ENCODE measurements at regions not wholly inside any gene's neighbourhood (a gene's known extent, or its start where the extent isn't known, plus 50 kb on each side); places are given as distances from the start of the nearest gene placed in this dataset.

DNA sequence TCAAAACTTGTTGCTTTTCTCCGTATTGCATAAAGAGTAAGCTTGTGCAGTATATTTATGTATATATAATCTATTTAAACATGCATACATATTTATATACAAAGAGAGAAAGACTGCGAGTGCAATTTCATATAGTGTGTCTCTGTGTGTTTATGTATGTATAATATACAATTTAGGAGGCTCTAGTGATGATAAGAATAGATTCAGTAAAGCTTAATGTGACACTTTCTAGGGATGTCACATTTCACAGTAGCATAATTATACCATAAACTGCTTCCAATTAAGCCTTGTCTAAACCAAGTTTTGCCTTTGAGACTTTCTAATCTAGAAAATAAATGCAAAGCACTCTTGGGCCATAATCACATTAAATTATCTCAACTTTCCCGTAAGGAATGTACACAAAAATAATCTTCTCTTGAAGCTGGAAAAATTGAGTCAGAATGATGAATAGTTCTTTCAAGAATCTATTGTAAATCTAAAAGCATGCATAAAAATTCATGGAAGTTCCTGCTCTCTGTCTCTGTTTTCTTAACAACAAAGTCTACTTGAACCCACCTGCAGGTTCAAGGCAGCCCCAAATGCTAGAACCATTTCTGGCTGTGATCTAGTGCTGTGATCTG is 114.1 kb upstream of the NPY2R start:
- DNase-seq (ENCODE audit: low spot score), result no peak

DNA sequence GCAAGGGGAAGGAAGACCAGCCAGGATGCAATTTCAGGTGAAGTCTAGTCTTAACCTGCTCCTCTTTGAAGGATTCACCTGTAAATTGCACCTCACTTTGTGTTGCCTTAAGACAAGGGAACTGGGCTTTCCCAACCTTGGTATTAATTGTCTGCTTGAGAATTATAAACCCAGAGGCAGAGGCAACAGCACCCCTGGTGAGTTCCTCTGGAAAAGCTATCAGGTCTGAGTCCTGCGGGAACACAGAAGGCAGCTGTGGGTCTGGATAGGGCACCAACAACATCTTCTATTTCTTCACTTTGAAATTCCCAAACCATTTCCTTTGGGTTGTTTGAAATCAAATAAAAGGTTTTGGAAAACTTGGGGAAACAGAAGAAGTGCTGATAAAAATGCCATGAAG is 109.2 kb upstream of the NPY2R start:
- DNase-seq (ENCODE audit: low spot score), result no peak

DNA sequence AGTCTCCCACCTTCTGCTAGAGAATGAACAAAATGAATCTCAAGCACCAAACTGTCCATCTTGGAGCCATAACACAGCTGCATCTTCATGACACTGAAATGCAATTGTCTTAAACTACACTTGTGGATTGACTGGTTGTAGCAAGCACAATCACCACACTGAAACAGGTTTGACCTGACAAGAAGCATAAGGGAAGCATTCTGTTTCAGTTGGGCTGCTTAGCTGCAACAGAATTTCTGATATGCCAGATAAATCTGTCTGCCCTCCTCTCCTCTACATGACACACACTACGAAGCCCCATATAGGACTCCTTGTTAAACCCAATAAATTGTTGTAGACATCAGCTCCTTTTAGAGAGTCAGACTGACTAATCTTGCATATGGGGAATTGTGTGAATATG is 101.8 kb upstream of the NPY2R start:
- DNase-seq (ENCODE audit: low spot score), result no peak

DNA sequence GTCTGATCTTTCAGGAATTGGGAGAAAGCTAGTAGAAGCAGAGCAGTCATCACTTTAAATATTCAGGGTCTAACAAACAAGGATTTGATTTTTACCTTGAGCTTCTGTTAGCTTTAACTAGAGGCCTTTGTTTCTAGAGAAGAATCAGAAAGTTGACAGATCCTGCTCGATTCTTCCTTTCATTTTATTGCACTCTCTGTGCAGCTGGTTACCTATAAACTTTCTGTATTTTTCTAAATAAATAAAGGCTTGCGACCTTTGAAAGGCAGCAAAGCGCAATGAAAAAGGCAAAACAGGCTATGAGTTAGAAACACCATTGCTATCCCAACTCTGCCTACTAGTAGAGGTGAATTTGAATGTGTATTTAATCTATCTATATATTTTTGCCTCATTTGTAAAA is 101.4 kb upstream of the NPY2R start:
- DNase-seq (ENCODE audit: low spot score), result no peak

DNA sequence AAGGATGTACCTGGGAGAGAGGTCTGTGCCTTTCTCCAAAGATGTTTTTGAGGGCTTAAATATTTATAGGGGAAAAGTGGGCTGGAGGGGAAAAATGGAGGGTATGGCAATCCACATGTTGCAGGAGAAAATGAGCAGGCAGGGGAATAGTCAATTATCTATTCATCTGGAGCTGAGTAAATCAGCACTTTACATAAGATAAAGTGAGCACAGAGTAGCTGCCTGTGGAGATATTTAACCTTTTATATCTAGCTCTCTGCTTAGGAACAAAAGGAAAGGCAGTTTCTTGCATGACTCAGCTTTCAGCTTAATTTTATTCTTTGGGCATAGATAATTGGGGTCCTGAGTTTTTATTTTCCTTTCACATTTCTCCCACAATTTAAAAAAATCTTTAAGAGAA is 93.6 kb upstream of the NPY2R start:
- DNase-seq (ENCODE audit: low spot score), result no peak

DNA sequence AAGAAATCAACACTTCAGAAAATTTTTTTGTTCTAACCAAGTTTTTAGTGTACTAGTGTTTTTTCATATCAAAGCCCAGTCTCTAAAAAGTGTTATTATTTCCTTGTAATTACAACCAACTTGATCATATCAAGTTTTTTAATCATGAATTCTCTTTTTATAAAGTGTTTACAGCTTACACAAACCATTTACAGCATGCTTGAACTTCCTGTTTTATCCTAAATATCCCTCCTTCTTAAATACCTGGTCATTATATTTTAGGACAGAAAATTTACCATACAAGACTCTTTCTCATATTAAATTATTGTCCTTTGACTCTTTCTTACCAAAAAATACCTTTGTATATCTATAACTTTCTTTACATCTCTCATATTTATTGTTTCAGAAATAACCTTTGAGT is 89.4 kb upstream of the NPY2R start:
- no peak for DNase-seq (ENCODE audit: low spot score)

DNA sequence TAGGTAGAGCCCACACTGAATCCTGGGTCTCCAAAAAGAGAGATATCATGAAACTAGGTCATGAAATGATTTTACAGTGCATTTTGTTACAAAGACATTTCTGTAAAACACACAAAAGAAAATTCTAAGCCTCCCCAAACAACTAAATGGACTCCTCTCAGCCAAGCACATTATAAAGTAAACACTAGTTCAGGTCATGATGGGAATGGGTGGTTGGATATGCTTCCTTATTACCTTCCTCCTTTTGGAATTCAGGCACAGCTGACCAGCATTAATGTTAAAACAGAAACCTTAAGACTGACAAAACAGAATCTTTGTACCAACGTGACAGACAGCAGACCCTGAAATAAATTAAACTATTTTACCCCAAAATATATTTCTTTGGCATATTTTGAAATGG is 87.9 kb upstream of the NPY2R start:
- no peak for DNase-seq (ENCODE audit: low spot score)

DNA sequence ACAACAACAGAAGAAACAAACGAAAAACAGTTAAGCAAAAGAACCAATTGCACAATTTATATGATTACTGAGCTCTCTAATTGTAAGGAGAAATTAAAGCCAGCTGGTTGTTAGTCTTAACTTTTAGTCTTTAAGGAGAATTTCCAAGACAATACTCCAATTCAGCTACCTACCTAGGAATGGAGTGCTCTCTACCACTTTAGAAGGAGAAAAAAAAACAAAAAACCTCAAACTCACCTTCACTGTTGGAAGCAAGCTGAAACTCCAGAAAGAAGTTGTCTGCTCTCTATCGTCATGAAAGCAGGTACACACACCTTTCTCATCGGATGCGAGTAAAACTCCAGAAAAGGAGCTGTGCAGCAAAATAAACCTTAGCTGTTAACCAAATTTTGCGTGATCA is 86.1 kb upstream of the NPY2R start:
- DNase-seq (ENCODE audit: low spot score), result no peak

DNA sequence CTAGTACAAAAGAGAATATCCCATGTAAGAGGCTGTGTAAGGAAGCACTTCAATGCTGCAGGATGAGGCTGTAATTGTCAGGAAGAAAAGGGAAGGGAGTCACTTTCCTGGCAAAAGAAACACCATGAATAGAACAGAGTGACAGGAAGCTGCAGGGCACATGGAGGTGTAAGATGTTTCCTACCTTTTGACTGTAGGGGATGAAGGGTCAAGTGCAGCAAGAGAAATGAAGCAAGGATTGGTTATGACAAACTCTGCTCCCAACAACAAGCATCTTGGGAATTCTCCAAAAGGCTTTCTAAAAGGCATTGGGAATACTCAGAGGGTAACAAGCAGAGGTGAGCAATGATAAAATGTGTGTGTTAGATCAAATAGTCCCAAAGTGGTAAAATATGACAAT is 74.3 kb upstream of the NPY2R start:
- no peak for DNase-seq (ENCODE audit: low spot score)

DNA sequence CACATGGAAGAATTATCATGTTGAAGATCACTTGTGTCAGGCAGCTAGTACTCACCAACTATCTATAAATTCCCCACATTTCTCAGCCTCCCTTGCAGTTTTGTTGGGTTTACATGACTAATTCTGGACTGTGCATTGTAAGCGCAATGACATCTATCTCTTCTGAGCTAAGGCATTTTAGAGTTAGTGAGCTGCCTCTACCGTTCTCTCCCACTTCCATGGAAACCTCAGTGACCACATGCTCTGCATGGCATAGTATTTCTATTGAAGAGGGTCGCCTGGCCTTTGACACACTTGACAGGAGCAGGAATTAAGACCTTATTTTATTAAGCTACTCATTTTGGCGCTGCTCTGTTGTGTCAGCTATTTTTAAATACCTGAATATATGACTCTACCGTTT is 67.5 kb upstream of the NPY2R start:
- no peak for DNase-seq (ENCODE audit: low spot score)

DNA sequence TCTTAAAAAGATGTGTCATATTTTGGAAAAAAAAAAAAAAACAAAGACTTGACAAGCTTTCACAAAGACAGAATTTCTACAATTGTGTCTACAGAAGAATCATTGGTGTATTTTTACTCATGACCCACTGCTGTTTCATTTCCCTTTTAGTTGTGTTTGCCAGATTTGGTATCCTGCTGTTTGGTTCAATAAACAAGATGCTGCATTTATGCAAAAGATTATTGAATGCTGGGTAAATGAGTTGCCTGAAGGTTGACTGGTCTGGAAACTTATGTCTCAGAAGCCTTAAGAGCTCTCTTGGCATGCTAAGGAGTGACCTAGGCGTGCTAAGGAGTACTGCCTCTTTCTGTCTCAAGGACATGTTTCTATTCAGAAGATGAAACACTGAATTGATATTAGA is 64.9 kb upstream of the NPY2R start:
- no peak for DNase-seq (ENCODE audit: low spot score)
